Neural crest cell (in vitro differentiated cells): ENCODE measurements at regions not wholly inside any gene's neighbourhood (a gene's known extent, or its start where the extent isn't known, plus 50 kb on each side); places are given as distances from the start of the nearest gene placed in this dataset.

Experiments
- DNase-seq: peaks from one replicate; pipeline ENCODE4 v3.0.0; 2021; ENCODE audit warnings: low read depth, mixed read lengths, low spot score
- H3K27ac Mint-ChIP-seq: one replicate; pipeline ENCODE4 v1.8.0; 2021; ENCODE audit warnings: mild to moderate bottlenecking, mixed read lengths; ENCODE audit not compliant: unreplicated experiment
- H3K27me3 Mint-ChIP-seq: 2 replicates; pipeline ENCODE4 v1.8.0; 2021; ENCODE audit warnings: low read depth, mild to moderate bottlenecking, mixed read lengths
- H3K36me3 Mint-ChIP-seq: 2 replicates; pipeline ENCODE4 v1.8.0; 2021; ENCODE audit warnings: low read depth, mild to moderate bottlenecking, mixed read lengths
- H3K4me1 Mint-ChIP-seq: 2 replicates; pipeline ENCODE4 v1.8.0; 2021; ENCODE audit warnings: mixed read lengths
- H3K4me3 Mint-ChIP-seq: one replicate; pipeline ENCODE4 v1.8.0; 2021; ENCODE audit warnings: mild to moderate bottlenecking, mixed read lengths
- H3K9me3 Mint-ChIP-seq: 2 replicates; pipeline ENCODE4 v1.8.0; 2021; ENCODE audit warnings: mixed read lengths
- TF ChIP-seq, protein P1 (sequence below): fragments of 200-600 bp; sonication (generic); conservative IDR thresholded peaks from 2 replicates; pipeline ENCODE4 v1.5.0; 2021; ENCODE audit warnings: antibody characterized with exemption, mild to moderate bottlenecking

- H3K36me3 Mint-ChIP-seq: no peaks in the 10 kb centered on the region
- H3K27me3 Mint-ChIP-seq: peaks cover 2% of the 10 kb centered on the region
- H3K27ac Mint-ChIP-seq: no peak overlapping the region
- H3K4me1 Mint-ChIP-seq: peaks cover 17% of the 10 kb centered on the region
- H3K9me3 Mint-ChIP-seq: no peaks in the 10 kb centered on the region
- DNase-seq: no peak
- H3K4me3 Mint-ChIP-seq: no peak overlapping the region
- TF ChIP-seq, protein P1, sequence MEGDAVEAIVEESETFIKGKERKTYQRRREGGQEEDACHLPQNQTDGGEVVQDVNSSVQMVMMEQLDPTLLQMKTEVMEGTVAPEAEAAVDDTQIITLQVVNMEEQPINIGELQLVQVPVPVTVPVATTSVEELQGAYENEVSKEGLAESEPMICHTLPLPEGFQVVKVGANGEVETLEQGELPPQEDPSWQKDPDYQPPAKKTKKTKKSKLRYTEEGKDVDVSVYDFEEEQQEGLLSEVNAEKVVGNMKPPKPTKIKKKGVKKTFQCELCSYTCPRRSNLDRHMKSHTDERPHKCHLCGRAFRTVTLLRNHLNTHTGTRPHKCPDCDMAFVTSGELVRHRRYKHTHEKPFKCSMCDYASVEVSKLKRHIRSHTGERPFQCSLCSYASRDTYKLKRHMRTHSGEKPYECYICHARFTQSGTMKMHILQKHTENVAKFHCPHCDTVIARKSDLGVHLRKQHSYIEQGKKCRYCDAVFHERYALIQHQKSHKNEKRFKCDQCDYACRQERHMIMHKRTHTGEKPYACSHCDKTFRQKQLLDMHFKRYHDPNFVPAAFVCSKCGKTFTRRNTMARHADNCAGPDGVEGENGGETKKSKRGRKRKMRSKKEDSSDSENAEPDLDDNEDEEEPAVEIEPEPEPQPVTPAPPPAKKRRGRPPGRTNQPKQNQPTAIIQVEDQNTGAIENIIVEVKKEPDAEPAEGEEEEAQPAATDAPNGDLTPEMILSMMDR: no peak
Observed at GRCh38 chr16:73230651-73231050, 182.7 kb upstream of the ZFHX3 start.

DNA sequence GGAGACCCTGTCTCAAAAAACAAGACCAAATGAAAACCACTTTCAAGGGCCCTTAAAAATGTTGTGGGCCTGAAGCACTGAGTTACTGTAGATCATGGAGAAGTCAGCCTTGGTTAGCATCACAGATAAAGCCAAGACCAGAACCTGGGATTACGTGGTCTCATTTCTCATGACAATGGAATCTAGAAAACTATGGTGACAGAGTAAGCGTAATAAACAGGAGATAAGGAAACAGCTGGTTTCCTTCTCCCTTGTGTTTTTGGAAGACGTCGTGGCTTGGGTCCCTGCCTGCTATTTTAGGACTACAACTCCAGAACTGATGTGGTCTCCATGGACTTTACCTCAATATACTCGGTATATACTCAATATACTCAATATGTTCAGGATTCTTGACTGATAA is 180.7 kb upstream of the ZFHX3 start:
- no peak overlapping the region for H3K27ac Mint-ChIP-seq
- peaks cover 8% of the 10 kb centered on the region for H3K4me1 Mint-ChIP-seq
- DNase-seq: no peak

DNA sequence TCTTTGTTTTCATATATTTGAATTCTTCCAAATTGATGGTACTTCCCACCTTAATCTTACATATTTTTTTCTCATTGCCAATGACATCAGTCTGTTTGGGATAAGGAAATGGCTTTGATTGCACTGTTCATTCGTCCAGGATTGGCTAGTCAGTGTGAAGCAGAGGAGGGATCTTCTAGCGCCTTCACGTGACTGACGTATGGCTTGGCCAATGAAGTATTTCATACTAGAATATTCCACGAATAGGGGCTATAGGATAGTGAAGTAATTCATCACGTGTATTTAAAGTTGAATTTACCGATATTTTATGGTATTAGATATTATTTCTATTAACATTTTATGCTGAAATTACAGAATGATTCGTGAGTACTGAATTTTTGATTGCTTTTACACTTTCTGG is 178.7 kb upstream of the ZFHX3 start:
- no peak overlapping the region for H3K27ac Mint-ChIP-seq
- TF ChIP-seq, protein P1: no peak
- H3K4me3 Mint-ChIP-seq: no peak overlapping the region
- H3K36me3 Mint-ChIP-seq: no peaks in the 10 kb centered on the region
- no peaks in the 10 kb centered on the region for H3K4me1 Mint-ChIP-seq
- H3K27me3 Mint-ChIP-seq: no peaks in the 10 kb centered on the region
- DNase-seq: no peak
- no peaks in the 10 kb centered on the region for H3K9me3 Mint-ChIP-seq

More for the DNA sequence above, 180.7 kb upstream of the ZFHX3 start:
- no peaks in the 10 kb centered on the region for H3K9me3 Mint-ChIP-seq
- H3K36me3 Mint-ChIP-seq: no peaks in the 10 kb centered on the region
- TF ChIP-seq, protein P1: no peak
- H3K4me3 Mint-ChIP-seq: no peak overlapping the region
- peaks cover 2% of the 10 kb centered on the region for H3K27me3 Mint-ChIP-seq

- Mint-ChIP-seq H3K27ac (no peak overlapping the region), H3K4me3 (no peak overlapping the region), H3K9me3 (no peaks in the 10 kb centered on the region), H3K4me1 (no peaks in the 10 kb centered on the region), H3K36me3 (no peaks in the 10 kb centered on the region), H3K27me3 (no peaks in the 10 kb centered on the region)
- TF ChIP-seq, protein P1: no peak
- DNase-seq: no peak
Observed at GRCh38 chr16:73225983-73226382, 178.1 kb upstream of the ZFHX3 start.

DNA sequence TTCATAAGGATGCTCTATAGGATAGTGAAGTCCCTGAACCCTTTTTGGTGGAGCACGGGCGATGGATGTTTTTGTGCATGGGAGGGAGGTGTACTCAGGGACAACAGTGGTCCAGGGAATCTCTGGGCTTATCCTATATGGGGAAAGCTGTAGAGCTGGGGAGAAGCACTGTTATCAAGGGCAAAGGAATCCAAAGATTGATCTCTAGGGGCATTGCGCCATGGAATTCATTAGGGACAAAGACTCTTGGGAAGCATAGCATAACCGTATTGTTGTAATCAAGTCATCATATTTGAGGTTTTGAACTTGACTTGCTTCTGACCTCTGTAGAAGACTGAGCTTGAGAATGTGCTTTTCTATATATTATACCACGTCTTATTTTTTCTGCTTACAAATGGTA is 172.9 kb upstream of the ZFHX3 start:
- Mint-ChIP-seq H3K4me3 (no peak overlapping the region), H3K27ac (no peak overlapping the region)

More for the DNA sequence above, 172.9 kb upstream of the ZFHX3 start:
- Mint-ChIP-seq H3K4me1 (peaks cover 8% of the 10 kb centered on the region), H3K36me3 (no peaks in the 10 kb centered on the region), H3K27me3 (no peaks in the 10 kb centered on the region), H3K9me3 (peaks cover 7% of the 10 kb centered on the region)
- DNase-seq: no peak
- TF ChIP-seq, protein P1: no peak
